Psoas muscle (tissue), 7 donors: ENCODE measurements at regions not wholly inside any gene's neighbourhood (a gene's known extent, or its start where the extent isn't known, plus 50 kb on each side); places are given as distances from the start of the nearest gene placed in this dataset.

Experiments
- ATAC-seq, 4 donors: fragments of 200-7000 bp; cut with Tn5 transposase; one replicate each; pipeline ENCODE4 v1.9.1; 2020; ENCODE audit warnings: moderate library complexity in 3 of 4, mild to moderate bottlenecking in 2 of 4
- DNase-seq, 2 donors: peaks; one replicate each; pipeline ENCODE4 v3.0.0-alpha.2; 2020
- H3K27ac ChIP-seq: fragments of 200-600 bp; one replicate; pipeline ENCODE4 v1.8.0; 2022
- H3K27me3 ChIP-seq, 3 donors: fragments of 200-600 bp in 1 of 3; one replicate each; pipeline versions ENCODE4 v1.6.1 to v1.8.0; 2013 to 2022; ENCODE audit warnings: low read length in 2 of 3, mild to moderate bottlenecking in 2 of 3, moderate library complexity in 1 of 3; ENCODE audit not compliant: insufficient read depth in 3 of 3
- H3K36me3 ChIP-seq, 2 donors: fragments of 200-600 bp in 1 of 2; one replicate each; pipeline versions ENCODE4 v1.6.1 to v1.8.0; 2013 to 2022; ENCODE audit warnings: low read depth in 1 of 2, mild to moderate bottlenecking in 1 of 2, moderate library complexity in 1 of 2; ENCODE audit not compliant: insufficient read depth in 1 of 2
- H3K4me1 ChIP-seq: fragments of 200-600 bp; one replicate; pipeline ENCODE4 v1.8.0; 2022
- H3K4me3 ChIP-seq: fragments of 200-600 bp; one replicate; pipeline ENCODE4 v1.8.0; 2022; ENCODE audit warnings: mild to moderate bottlenecking
- H3K9me3 ChIP-seq: fragments of 200-600 bp; one replicate; pipeline ENCODE4 v1.8.0; 2022
- CTCF ChIP-seq: fragments of 200-600 bp; IDR thresholded peaks from one replicate; pipeline ENCODE4 v1.8.0; 2022; ENCODE audit warnings: antibody characterized with exemption
- WGBS, 3 donors: extraction: QIAGEN DNeasy Blood & Tissue Kit; methylation state at CpG; one replicate each; pipeline versions ENCODE4 v1.1.6 to v1.1.7; 2013; 5-methylcytosine and 5-hydroxymethylcytosine counted together
- intact Hi-C, 2 donors: fragments of 100-400 bp; cut with DNase I; formaldehyde crosslinking; loops; one replicate each; pipeline versions ENCODE4 v1.11.0 to v1.14.2; 2022
- donor health status: healthy with polysubstance abuse.
- donor health status: DM: no; HTN: no; CAD: no; lungs with moderate emphysema.
- donor health status: Bipolar disorder and iron deficiency.
- donor health status: healthy.
- donor health status: DM: yes; HTN: yes; CAD: no.
- donor health status: DM: no; HTN: no; CAD: no.
- donor health status: DM: yes; HTN: yes; CAD: no.

- intact Hi-C loops, result no loop called here
- Histone ChIP-seq H3K27me3 (no peaks in the 10 kb centered on the region), H3K4me1 (peaks cover 6% of the 10 kb centered on the region), H3K36me3 (no peaks in the 10 kb centered on the region), H3K27ac (no peak overlapping the region), H3K9me3 (no peaks in the 10 kb centered on the region), H3K4me3 (no peak overlapping the region)
- DNase-seq, result no peak
- ATAC-seq, result no peak
- WGBS, 3 donors, result 23 to 32% (median 29%) methylated on average over 4 of the region's 4 CpGs
- no peak for TF ChIP-seq CTCF
Measured at GRCh38 chr6:50116797-50117542, 67.2 kb upstream of the DEFB112 start.

DNA sequence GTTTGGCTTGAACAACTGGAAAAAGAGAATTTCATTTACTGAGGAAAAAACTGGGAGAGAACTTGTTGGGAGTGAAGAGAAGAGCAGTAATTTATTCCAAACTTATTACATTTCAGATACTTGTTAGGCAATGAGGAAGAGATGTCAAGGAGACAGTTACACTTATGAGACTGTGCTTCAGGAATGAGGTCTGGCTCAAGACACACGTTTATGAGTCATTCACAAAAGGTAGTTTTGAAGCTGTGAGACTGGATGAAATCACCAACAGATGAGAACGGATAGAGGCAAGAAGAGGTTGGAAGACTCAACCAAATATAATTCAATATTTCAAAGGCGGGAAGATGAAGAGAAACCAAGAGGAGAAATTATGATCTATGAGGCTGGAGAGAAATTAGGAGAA lies 70.6 kb upstream of the DEFB112 start:
- H3K36me3 ChIP-seq, result no peaks in the 10 kb centered on the region
- no peaks in the 10 kb centered on the region for H3K27me3 ChIP-seq
- intact Hi-C loops, result no loop called here
- 57 to 64% (median 62%) methylated on average over 3 of the region's 3 CpGs for WGBS, 3 donors
- DNase-seq (no peak), ATAC-seq (no peak)
- H3K27ac ChIP-seq, result no peak overlapping the region
- H3K9me3 ChIP-seq, result no peaks in the 10 kb centered on the region
- TF ChIP-seq CTCF, result no peak
- H3K4me3 ChIP-seq, result no peak overlapping the region
- no peaks in the 10 kb centered on the region for H3K4me1 ChIP-seq

DNA sequence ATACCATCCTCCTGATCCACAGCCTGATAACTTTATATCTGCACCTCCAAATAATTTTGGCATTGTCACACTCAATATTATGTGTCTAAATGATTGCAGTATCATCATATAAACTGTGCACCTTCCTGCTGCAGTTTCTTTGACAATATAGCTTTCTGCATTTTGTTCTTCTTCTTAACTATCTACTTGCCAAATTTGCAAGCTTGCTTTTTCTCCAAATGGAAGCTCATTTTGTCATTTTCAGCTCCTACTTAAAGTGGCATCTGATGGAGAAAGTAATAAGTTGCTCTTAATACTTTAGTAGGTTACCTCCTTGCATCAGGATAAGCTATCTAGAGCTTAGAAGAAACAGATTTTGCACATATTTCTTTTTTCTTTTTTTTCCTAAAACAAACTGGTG lies 74.0 kb upstream of the DEFB112 start:
- Histone ChIP-seq H3K27me3 (no peaks in the 10 kb centered on the region), H3K4me3 (no peak overlapping the region), H3K4me1 (no peaks in the 10 kb centered on the region), H3K27ac (no peak overlapping the region), H3K36me3 (no peaks in the 10 kb centered on the region), H3K9me3 (no peaks in the 10 kb centered on the region)
- intact Hi-C loops, result no loop called here
- ATAC-seq (no peak), DNase-seq (no peak)
- no peak for TF ChIP-seq CTCF

DNA sequence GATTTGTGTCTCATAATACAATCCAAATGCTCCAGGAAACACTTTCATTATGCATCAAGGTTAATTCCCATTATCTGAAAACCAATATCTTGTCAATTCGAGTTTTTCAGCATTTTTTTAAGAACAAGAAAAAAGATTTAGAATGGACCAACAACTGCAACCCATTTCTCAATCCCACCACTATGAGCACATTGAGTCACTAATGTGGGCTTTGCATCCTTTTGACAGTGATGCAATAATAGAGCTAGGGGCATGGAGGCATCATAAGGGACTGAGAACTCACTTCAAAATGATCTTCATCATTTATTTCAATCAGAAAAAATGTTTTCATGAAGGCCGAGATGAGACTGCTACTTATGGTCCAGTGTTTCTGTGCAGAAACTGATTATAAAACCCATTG lies 74.8 kb upstream of the DEFB112 start:
- no peak overlapping the region for H3K27ac ChIP-seq
- H3K4me1 ChIP-seq, result no peaks in the 10 kb centered on the region
- no peaks in the 10 kb centered on the region for H3K36me3 ChIP-seq
- DNase-seq (no peak), ATAC-seq (no peak)
- no peak for TF ChIP-seq CTCF
- no peaks in the 10 kb centered on the region for H3K27me3 ChIP-seq
- WGBS, 3 donors, result 68 to 77% (median 72%) methylated on average over 2 of the region's 2 CpGs
- intact Hi-C loops, result no loop called here
- H3K9me3 ChIP-seq, result no peaks in the 10 kb centered on the region
- H3K4me3 ChIP-seq, result no peak overlapping the region
